ENCODE measurements at regions not wholly inside any gene's neighbourhood (a gene's known extent, or its start where the extent isn't known, plus 50 kb on each side); places are given as distances from the start of the nearest gene placed in this dataset.

DNA sequence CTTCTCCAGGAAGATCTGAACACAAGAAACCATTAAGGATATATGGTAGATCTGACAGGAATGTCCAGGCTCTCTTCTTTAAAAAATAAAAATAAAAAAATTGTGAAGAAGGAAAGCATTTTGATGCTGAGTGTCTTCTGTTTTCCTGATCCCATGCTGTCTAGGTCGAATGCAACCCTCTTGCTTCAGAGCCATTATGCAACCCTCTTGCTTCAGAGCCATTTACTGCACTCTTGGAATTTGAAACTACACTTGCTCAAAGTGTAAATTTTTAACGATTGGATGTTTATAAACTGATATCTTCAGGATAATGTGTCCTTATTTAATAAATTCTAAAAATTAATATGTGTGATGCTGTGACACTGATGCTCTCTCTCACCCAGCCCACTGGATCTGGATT lies 505.1 kb downstream of the DNAH5 start:
- no peaks in the 10 kb centered on the region for H3K9me3 Mint-ChIP-seq
- ATAC-seq = no peak
- H4K20me1 ChIP-seq (replicated peaks; ENCODE audit: insufficient read depth) = no peaks in the 10 kb centered on the region

More for the DNA sequence above, 505.1 kb downstream of the DNAH5 start:
- Histone ChIP-seq H3K9me2 (ENCODE audit: insufficient read depth) (no peaks in the 10 kb centered on the region), H2AFZ (no peak overlapping the region), H3K36me3 (ENCODE audit: insufficient read depth) (no peaks in the 10 kb centered on the region), H3K4me2 (no peak overlapping the region), H3K27ac (ENCODE audit: low read depth) (no peak overlapping the region), H3K79me2 (replicated peaks; ENCODE audit: insufficient read depth) (no peaks in the 10 kb centered on the region), H3K4me1 (ENCODE audit: insufficient read depth) (no peaks in the 10 kb centered on the region), H3K27me3 (ENCODE audit: insufficient read depth) (no peaks in the 10 kb centered on the region), H3F3A (replicated peaks; ENCODE audit: low read depth) (no peaks in the 10 kb centered on the region), H3K4me3 (no peak overlapping the region)
- no peak overlapping the region for H3K27ac Mint-ChIP-seq
- DNase-seq (ENCODE audit: low spot score) = no peak
- TF ChIP-seq ZNF331 (CRISPR knock-in tag; IDR thresholded peaks at IDR 0.05; ENCODE audit: low read depth) = no peak
- no peak for TF ChIP-seq NANOG (IDR thresholded peaks at IDR 0.05; ENCODE audit: borderline replicate concordance)
- no peak for TF ChIP-seq ZNF114 (CRISPR knock-in tag; IDR thresholded peaks at IDR 0.05)
- TF ChIP-seq, protein P1, sequence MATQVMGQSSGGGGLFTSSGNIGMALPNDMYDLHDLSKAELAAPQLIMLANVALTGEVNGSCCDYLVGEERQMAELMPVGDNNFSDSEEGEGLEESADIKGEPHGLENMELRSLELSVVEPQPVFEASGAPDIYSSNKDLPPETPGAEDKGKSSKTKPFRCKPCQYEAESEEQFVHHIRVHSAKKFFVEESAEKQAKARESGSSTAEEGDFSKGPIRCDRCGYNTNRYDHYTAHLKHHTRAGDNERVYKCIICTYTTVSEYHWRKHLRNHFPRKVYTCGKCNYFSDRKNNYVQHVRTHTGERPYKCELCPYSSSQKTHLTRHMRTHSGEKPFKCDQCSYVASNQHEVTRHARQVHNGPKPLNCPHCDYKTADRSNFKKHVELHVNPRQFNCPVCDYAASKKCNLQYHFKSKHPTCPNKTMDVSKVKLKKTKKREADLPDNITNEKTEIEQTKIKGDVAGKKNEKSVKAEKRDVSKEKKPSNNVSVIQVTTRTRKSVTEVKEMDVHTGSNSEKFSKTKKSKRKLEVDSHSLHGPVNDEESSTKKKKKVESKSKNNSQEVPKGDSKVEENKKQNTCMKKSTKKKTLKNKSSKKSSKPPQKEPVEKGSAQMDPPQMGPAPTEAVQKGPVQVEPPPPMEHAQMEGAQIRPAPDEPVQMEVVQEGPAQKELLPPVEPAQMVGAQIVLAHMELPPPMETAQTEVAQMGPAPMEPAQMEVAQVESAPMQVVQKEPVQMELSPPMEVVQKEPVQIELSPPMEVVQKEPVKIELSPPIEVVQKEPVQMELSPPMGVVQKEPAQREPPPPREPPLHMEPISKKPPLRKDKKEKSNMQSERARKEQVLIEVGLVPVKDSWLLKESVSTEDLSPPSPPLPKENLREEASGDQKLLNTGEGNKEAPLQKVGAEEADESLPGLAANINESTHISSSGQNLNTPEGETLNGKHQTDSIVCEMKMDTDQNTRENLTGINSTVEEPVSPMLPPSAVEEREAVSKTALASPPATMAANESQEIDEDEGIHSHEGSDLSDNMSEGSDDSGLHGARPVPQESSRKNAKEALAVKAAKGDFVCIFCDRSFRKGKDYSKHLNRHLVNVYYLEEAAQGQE (IDR thresholded peaks at IDR 0.05; ENCODE audit: unreplicated experiment) = no peak
- no peak for TF ChIP-seq EZH2 (IDR thresholded peaks at IDR 0.05; ENCODE audit: low read depth, unreplicated experiment)
- TF ChIP-seq, protein P2, sequence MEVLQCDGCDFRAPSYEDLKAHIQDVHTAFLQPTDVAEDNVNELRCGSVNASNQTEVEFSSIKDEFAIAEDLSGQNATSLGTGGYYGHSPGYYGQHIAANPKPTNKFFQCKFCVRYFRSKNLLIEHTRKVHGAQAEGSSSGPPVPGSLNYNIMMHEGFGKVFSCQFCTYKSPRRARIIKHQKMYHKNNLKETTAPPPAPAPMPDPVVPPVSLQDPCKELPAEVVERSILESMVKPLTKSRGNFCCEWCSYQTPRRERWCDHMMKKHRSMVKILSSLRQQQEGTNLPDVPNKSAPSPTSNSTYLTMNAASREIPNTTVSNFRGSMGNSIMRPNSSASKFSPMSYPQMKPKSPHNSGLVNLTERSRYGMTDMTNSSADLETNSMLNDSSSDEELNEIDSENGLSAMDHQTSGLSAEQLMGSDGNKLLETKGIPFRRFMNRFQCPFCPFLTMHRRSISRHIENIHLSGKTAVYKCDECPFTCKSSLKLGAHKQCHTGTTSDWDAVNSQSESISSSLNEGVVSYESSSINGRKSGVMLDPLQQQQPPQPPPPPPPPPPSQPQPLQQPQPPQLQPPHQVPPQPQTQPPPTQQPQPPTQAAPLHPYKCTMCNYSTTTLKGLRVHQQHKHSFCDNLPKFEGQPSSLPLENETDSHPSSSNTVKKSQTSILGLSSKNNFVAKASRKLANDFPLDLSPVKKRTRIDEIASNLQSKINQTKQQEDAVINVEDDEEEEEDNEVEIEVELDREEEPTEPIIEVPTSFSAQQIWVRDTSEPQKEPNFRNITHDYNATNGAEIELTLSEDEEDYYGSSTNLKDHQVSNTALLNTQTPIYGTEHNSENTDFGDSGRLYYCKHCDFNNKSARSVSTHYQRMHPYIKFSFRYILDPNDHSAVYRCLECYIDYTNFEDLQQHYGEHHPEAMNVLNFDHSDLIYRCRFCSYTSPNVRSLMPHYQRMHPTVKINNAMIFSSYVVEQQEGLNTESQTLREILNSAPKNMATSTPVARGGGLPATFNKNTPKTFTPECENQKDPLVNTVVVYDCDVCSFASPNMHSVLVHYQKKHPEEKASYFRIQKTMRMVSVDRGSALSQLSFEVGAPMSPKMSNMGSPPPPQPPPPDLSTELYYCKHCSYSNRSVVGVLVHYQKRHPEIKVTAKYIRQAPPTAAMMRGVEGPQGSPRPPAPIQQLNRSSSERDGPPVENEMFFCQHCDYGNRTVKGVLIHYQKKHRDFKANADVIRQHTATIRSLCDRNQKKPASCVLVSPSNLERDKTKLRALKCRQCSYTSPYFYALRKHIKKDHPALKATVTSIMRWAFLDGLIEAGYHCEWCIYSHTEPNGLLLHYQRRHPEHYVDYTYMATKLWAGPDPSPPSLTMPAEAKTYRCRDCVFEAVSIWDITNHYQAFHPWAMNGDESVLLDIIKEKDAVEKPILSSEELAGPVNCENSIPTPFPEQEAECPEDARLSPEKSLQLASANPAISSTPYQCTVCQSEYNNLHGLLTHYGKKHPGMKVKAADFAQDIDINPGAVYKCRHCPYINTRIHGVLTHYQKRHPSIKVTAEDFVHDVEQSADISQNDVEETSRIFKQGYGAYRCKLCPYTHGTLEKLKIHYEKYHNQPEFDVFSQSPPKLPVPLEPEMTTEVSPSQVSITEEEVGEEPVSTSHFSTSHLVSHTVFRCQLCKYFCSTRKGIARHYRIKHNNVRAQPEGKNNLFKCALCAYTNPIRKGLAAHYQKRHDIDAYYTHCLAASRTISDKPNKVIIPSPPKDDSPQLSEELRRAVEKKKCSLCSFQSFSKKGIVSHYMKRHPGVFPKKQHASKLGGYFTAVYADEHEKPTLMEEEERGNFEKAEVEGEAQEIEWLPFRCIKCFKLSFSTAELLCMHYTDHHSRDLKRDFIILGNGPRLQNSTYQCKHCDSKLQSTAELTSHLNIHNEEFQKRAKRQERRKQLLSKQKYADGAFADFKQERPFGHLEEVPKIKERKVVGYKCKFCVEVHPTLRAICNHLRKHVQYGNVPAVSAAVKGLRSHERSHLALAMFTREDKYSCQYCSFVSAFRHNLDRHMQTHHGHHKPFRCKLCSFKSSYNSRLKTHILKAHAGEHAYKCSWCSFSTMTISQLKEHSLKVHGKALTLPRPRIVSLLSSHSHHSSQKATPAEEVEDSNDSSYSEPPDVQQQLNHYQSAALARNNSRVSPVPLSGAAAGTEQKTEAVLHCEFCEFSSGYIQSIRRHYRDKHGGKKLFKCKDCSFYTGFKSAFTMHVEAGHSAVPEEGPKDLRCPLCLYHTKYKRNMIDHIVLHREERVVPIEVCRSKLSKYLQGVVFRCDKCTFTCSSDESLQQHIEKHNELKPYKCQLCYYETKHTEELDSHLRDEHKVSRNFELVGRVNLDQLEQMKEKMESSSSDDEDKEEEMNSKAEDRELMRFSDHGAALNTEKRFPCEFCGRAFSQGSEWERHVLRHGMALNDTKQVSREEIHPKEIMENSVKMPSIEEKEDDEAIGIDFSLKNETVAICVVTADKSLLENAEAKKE (CRISPR knock-in tag; IDR thresholded peaks at IDR 0.05) = no peak
- no peak for TF ChIP-seq POLR2AphosphoS5 (IDR thresholded peaks at IDR 0.05; ENCODE audit: low read depth)
- TF ChIP-seq JUNB (IDR thresholded peaks at IDR 0.05; ENCODE audit: unreplicated experiment) = no peak
- TF ChIP-seq EZH2phosphoT487 (IDR thresholded peaks at IDR 0.05; ENCODE audit: unreplicated experiment) = no peak
- TF ChIP-seq, protein P3, sequence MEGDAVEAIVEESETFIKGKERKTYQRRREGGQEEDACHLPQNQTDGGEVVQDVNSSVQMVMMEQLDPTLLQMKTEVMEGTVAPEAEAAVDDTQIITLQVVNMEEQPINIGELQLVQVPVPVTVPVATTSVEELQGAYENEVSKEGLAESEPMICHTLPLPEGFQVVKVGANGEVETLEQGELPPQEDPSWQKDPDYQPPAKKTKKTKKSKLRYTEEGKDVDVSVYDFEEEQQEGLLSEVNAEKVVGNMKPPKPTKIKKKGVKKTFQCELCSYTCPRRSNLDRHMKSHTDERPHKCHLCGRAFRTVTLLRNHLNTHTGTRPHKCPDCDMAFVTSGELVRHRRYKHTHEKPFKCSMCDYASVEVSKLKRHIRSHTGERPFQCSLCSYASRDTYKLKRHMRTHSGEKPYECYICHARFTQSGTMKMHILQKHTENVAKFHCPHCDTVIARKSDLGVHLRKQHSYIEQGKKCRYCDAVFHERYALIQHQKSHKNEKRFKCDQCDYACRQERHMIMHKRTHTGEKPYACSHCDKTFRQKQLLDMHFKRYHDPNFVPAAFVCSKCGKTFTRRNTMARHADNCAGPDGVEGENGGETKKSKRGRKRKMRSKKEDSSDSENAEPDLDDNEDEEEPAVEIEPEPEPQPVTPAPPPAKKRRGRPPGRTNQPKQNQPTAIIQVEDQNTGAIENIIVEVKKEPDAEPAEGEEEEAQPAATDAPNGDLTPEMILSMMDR (conservative IDR thresholded peaks at IDR 0.05; ENCODE audit: low read depth in 2 of 2) = no peak
- TF ChIP-seq CREB1 (CRISPR knock-in tag; IDR thresholded peaks at IDR 0.05; ENCODE audit: low read depth) = no peak
- TF ChIP-seq STAT1 (IDR thresholded peaks at IDR 0.05; ENCODE audit: unreplicated experiment) = no peak
- H3K4me1 Mint-ChIP-seq = no peaks in the 10 kb centered on the region
- no peaks in the 10 kb centered on the region for H3K27me3 Mint-ChIP-seq (ENCODE audit: insufficient read depth, low read depth, poor library complexity)
- no peak overlapping the region for H3K4me3 Mint-ChIP-seq
- H3K36me3 Mint-ChIP-seq (ENCODE audit: low read depth) = no peaks in the 10 kb centered on the region

Data from GM23338 (cell line).